ENCODE measurements at regions not wholly inside any gene's neighbourhood (a gene's known extent, or its start where the extent isn't known, plus 50 kb on each side); places are given as distances from the start of the nearest gene placed in this dataset.

DNA sequence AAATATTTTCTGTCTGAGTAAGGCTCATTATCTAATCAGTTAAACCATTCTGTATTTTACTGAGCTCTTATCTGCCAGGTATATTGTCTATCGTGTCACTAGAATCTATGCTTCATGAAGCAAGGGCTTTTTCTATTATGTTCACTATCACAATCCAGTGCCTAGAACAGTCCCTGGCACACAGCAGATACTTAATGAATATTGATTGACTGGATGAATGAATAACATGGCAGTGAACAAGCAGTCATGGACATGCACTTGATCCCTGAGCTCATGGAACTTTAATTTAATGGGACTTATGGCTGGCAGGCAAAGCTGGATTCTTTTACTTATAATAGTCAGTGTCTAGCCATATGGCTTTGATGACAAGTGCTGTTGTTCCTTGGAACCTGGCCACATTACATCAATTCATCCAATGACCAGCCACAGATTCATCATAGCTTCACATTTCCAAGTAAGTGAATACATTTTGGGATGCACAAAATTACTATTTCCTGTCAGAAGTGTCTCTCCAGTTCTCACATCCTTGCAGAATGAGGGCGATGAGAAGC, 214.8 kb downstream of the COG6 start:
- Histone ChIP-seq H3K9me3 (no peaks in the 10 kb centered on the region), H3K36me3 (no peaks in the 10 kb centered on the region), H3K4me3 (no peak overlapping the region), H3K27me3 (no peaks in the 10 kb centered on the region), H3K4me1 (ENCODE audit: insufficient read depth) (peaks cover 5% of the 10 kb centered on the region), H3K27ac (no peak overlapping the region)
- 94 to 100% (median 98%) methylated on average over 2 of the region's 2 CpGs for WGBS, 3 donors
- DNase-seq = no peak
- TF ChIP-seq POLR2A (IDR thresholded peaks at IDR 0.05) = no peak
- TF ChIP-seq, protein P1, sequence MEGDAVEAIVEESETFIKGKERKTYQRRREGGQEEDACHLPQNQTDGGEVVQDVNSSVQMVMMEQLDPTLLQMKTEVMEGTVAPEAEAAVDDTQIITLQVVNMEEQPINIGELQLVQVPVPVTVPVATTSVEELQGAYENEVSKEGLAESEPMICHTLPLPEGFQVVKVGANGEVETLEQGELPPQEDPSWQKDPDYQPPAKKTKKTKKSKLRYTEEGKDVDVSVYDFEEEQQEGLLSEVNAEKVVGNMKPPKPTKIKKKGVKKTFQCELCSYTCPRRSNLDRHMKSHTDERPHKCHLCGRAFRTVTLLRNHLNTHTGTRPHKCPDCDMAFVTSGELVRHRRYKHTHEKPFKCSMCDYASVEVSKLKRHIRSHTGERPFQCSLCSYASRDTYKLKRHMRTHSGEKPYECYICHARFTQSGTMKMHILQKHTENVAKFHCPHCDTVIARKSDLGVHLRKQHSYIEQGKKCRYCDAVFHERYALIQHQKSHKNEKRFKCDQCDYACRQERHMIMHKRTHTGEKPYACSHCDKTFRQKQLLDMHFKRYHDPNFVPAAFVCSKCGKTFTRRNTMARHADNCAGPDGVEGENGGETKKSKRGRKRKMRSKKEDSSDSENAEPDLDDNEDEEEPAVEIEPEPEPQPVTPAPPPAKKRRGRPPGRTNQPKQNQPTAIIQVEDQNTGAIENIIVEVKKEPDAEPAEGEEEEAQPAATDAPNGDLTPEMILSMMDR (IDR thresholded peaks at IDR 0.05) = no peak
- no peak for TF ChIP-seq EP300 (IDR thresholded peaks at IDR 0.05)
- intact Hi-C loops (cut with DNase I) = loop anchor here in 1 of 4 donors (10.0 kb wide), 1 partner anchor 45 kb away; no protein-coding TSS in a partner anchor

DNA sequence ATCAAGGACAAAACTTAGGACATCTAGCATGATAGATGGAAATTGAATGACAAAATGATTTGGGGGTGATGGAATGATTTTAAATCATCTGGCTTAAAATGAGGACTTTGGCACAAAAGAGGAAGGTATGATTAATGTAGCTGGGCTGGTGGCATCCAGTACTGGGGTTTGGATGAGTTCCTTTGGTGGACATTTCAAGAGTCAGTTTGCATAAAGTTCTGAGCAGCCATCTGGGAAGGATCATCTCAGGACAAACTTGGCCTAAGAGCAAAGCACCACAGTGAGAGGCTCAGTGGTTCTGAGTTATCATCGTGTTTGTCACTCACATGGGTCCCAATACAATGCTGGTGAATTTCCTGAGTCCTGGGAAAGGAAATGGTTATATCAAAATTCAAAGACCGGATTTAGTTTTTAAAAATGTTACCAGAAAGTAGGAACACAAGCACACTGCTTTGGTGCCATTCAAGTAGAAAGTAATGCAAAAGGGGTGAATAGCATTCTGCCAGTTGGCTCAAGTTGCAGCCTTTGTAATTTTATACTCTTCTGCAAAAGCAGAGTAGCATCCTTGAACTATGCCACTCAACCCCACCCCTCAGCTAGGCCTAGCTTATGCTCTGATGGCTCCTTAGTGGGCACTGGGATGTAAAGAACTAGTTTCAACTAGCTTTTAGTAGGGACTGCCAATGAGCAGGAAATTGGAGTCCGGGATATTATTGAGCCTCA, 219.0 kb downstream of the COG6 start:
- WGBS, 3 donors = 38 to 59% (median 46%) methylated on average over 3 of the region's 3 CpGs
- H3K27ac ChIP-seq = peak overlapping the region in 1 of 2 donors; percentile 43
- H3K4me1 ChIP-seq (ENCODE audit: insufficient read depth) = peaks cover 12% of the 10 kb centered on the region
- no peaks in the 10 kb centered on the region for H3K9me3 ChIP-seq
- TF ChIP-seq POLR2A (IDR thresholded peaks at IDR 0.05) (no peak), EP300 (IDR thresholded peaks at IDR 0.05) (no peak)
- TF ChIP-seq, protein P1 (IDR thresholded peaks at IDR 0.05) = no peak
- intact Hi-C loops (cut with DNase I) = loop anchor here in 1 of 4 donors (10.0 kb wide), 1 partner anchor 50 kb away; no protein-coding TSS in a partner anchor
- no peak overlapping the region for H3K4me3 ChIP-seq
- no peak for DNase-seq
- no peaks in the 10 kb centered on the region for H3K27me3 ChIP-seq
- no peaks in the 10 kb centered on the region for H3K36me3 ChIP-seq

DNA sequence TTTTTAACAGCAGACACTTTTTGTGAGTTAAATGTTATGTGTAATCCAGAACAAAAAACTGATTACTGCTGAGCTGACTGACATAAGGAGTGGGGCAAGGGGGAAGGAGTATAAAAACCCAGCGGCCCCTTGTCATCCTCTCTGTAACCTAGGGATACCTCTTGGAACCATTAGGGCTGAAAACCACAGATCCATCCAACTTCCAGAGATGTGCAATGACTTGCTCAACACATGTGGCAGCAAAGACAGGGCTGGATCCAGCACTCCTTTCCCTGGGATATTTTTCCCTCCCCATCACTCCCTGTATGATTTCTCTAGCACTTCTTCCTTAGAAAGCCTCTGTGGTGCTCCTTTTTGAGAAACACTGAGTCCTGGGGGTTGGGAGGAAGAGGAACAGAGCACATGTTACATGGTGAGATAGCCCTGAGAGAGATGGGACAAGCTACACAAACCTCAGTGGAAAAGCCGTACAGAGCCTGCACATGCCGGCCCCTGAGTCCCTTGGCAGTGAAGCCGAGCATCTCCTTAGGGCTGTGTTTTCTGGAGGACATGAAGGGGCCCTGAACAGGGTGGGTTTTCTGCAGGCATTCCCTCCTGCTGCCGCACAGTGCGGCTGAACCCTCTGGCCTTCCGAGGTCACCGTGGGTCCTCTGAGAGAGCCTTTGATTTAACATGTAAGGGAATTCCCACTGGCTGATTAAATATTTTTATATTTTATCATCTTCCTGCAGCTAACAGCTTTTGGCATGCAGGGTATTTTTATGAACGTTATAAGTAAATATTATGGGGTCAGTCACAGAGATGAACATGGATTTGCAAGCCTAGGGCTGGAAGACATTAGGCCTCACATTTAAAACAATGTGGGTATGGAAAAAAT, 219.9 kb downstream of the COG6 start:
- H3K27me3 ChIP-seq = no peaks in the 10 kb centered on the region
- TF ChIP-seq, protein P1 (IDR thresholded peaks at IDR 0.05) = no peak
- TF ChIP-seq EP300 (IDR thresholded peaks at IDR 0.05) = no peak
- no peak for TF ChIP-seq POLR2A (IDR thresholded peaks at IDR 0.05)
- H3K4me3 ChIP-seq = no peak overlapping the region
- intact Hi-C loops (cut with DNase I) = loop anchor here in 1 of 4 donors (10.0 kb wide), 1 partner anchor 51 kb away; no protein-coding TSS in a partner anchor
- peak in 1 of 5 donors; percentile 56 for DNase-seq
- no peaks in the 10 kb centered on the region for H3K36me3 ChIP-seq
- H3K4me1 ChIP-seq (ENCODE audit: insufficient read depth) = peaks cover 12% of the 10 kb centered on the region
- peak overlapping the region in 1 of 2 donors; percentile 43 for H3K27ac ChIP-seq
- WGBS, 3 donors = 21 to 40% (median 33%) methylated on average over 9 of the region's 9 CpGs
- H3K9me3 ChIP-seq = no peaks in the 10 kb centered on the region

- intact Hi-C loops (cut with DNase I) = loop anchor here in 1 of 4 donors (10.0 kb wide), 1 partner anchor 51 kb away; no protein-coding TSS in a partner anchor
- Histone ChIP-seq H3K4me3 (no peak overlapping the region), H3K27ac (peak overlapping the region in 1 of 2 donors; percentile 11), H3K9me3 (no peaks in the 10 kb centered on the region), H3K4me1 (ENCODE audit: insufficient read depth) (peaks cover 12% of the 10 kb centered on the region), H3K36me3 (no peaks in the 10 kb centered on the region), H3K27me3 (no peaks in the 10 kb centered on the region)
- DNase-seq = no peak
- TF ChIP-seq POLR2A (IDR thresholded peaks at IDR 0.05) (no peak), EP300 (IDR thresholded peaks at IDR 0.05) (no peak)
- TF ChIP-seq, protein P1 (IDR thresholded peaks at IDR 0.05) = no peak
- WGBS, 3 donors = 86 to 89% (median 88%) methylated on average over 3 of the region's 3 CpGs
Observed at GRCh38 chr13:39876258-39876657, 220.8 kb downstream of the COG6 start.
